ENCODE measurements at regions not wholly inside any gene's neighbourhood (a gene's known extent, or its start where the extent isn't known, plus 50 kb on each side); places are given as distances from the start of the nearest gene placed in this dataset.

DNA sequence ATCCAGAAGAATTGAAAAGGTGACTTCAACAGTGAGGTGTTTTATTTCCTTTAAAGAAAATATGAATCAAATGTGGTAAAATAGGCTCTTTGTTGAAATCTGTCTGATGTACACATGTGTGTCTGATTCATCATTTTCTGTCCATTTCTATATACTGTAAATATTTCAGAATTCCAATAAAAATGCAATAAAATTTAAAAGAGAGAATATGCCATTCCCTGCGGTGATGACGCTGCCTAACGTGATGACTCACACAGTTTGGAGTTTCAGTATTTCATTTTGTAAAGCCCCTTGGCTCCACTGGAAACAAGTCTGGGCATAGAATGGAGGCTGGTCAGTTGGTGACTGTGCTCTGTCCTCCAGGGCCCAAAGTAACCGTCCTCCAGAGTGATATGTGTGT lies 482.5 kb upstream of the CDH5 start:
- no peak for DNase-seq
- H3K4me1 ChIP-seq = no peaks in the 10 kb centered on the region
- intact Hi-C loops (cut with DNase I; ENCODE audit: low total_unique reads) = no loop called here
- H3K4me3 ChIP-seq = no peak overlapping the region
- TF ChIP-seq EP300 (IDR thresholded peaks at IDR 0.05) (no peak), POLR2A (IDR thresholded peaks at IDR 0.05) (no peak), POLR2AphosphoS5 (IDR thresholded peaks at IDR 0.05) (no peak)
- TF ChIP-seq, protein P1, sequence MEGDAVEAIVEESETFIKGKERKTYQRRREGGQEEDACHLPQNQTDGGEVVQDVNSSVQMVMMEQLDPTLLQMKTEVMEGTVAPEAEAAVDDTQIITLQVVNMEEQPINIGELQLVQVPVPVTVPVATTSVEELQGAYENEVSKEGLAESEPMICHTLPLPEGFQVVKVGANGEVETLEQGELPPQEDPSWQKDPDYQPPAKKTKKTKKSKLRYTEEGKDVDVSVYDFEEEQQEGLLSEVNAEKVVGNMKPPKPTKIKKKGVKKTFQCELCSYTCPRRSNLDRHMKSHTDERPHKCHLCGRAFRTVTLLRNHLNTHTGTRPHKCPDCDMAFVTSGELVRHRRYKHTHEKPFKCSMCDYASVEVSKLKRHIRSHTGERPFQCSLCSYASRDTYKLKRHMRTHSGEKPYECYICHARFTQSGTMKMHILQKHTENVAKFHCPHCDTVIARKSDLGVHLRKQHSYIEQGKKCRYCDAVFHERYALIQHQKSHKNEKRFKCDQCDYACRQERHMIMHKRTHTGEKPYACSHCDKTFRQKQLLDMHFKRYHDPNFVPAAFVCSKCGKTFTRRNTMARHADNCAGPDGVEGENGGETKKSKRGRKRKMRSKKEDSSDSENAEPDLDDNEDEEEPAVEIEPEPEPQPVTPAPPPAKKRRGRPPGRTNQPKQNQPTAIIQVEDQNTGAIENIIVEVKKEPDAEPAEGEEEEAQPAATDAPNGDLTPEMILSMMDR (IDR thresholded peaks at IDR 0.05) = no peak
- no peaks in the 10 kb centered on the region for H3K36me3 ChIP-seq
- peaks cover 0 to 6% (median 0%) of the 10 kb centered on the region in 4 donors for H3K9me3 ChIP-seq
- 76 to 86% (median 84%) methylated on average over 4 of the region's 4 CpGs for WGBS, 5 donors
- H3K27me3 ChIP-seq = no peaks in the 10 kb centered on the region
- no peak overlapping the region for H3K27ac ChIP-seq

DNA sequence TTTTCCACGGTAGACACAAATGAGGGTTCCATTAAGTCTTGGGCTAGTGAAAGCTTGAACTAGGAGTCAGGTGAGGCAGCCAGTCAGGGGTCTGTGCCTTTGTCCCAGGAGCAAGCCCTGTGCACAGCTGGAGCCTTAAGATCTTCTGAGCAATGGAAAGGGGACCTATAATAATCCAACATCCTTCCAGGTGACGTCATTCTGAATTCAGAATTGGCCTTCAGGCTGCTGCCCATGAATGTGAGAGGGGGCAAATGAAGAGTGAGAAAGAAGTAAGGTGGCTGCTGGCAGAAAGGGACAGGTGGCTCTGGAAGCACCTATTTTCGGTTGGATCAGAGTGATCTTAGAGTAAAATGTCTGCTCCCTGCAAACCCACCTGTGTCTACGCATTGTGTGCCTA lies 488.1 kb upstream of the CDH5 start:
- intact Hi-C loops (cut with DNase I; ENCODE audit: low total_unique reads) = no loop called here

DNA sequence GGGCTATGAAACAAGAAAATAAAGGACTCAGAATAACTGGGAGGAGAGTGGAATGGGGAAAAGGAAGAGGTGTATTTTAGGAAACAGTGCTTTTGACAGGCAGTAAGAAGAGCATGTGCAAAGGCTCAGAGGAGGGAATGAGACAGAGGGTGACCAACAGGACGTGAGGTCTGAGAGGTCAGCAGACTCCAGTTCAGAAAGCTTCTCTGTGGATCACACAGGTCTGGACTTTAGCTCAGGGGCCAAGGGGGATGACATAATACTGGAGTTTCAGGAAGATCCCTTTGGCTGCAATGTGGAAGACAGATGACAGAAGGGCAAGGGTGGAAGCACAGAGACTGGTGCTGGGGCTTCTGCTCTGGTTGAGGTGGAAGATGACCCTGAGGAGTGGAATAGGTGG lies 489.9 kb upstream of the CDH5 start:
- TF ChIP-seq, protein P1 (IDR thresholded peaks at IDR 0.05) = no peak
- TF ChIP-seq POLR2A (IDR thresholded peaks at IDR 0.05) (no peak), POLR2AphosphoS5 (IDR thresholded peaks at IDR 0.05) (no peak), EP300 (IDR thresholded peaks at IDR 0.05) (no peak)
- no peaks in the 10 kb centered on the region for H3K4me1 ChIP-seq
- H3K9me3 ChIP-seq = peaks cover 0 to 6% (median 0%) of the 10 kb centered on the region in 4 donors
- no peaks in the 10 kb centered on the region for H3K36me3 ChIP-seq
- no peak overlapping the region for H3K4me3 ChIP-seq
- no peaks in the 10 kb centered on the region for H3K27me3 ChIP-seq
- H3K27ac ChIP-seq = no peak overlapping the region
- 15 to 50% (median 26%) methylated on average over 1 of the region's 1 CpG for WGBS, 5 donors
- no peak for DNase-seq
- intact Hi-C loops (cut with DNase I; ENCODE audit: low total_unique reads) = no loop called here

More for the DNA sequence above, 488.1 kb upstream of the CDH5 start:
- Histone ChIP-seq H3K27ac (no peak overlapping the region), H3K27me3 (no peaks in the 10 kb centered on the region), H3K4me1 (no peaks in the 10 kb centered on the region), H3K4me3 (no peak overlapping the region), H3K36me3 (no peaks in the 10 kb centered on the region), H3K9me3 (peaks cover 0 to 6% (median 0%) of the 10 kb centered on the region in 4 donors)
- WGBS, 5 donors = 78 to 88% (median 86%) methylated on average over 4 of the region's 4 CpGs
- DNase-seq = no peak
- TF ChIP-seq, protein P1 (IDR thresholded peaks at IDR 0.05) = no peak
- TF ChIP-seq EP300 (IDR thresholded peaks at IDR 0.05) = no peak
- TF ChIP-seq POLR2A (IDR thresholded peaks at IDR 0.05) = no peak
- no peak for TF ChIP-seq POLR2AphosphoS5 (IDR thresholded peaks at IDR 0.05)

DNA sequence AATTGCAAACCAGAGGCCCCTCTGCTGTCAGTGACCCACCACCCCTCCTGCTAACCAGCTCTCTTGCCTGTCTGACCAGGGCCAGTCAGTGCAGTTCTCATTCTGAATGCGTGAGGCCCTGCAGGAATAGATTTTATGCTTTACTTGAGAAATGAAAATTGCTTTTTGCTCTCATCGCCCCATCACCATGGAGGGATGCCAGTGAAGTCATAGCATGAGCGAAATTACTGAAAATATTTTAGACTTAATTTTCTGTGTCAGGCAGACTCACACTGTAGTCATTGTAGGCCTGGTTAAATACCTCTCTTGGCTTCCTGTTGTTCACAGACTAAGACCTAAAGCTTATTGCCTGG lies 490.5 kb upstream of the CDH5 start:
- H3K4me1 ChIP-seq = no peaks in the 10 kb centered on the region
- H3K4me3 ChIP-seq = no peak overlapping the region
- intact Hi-C loops (cut with DNase I; ENCODE audit: low total_unique reads) = no loop called here
- H3K9me3 ChIP-seq = peaks cover 0 to 5% (median 0%) of the 10 kb centered on the region in 4 donors
- peak in 1 of 2 donors; percentile 28 for DNase-seq
- no peaks in the 10 kb centered on the region for H3K27me3 ChIP-seq
- 73 to 90% (median 86%) methylated on average over 3 of the region's 3 CpGs for WGBS, 5 donors
- no peak overlapping the region for H3K27ac ChIP-seq
- H3K36me3 ChIP-seq = no peaks in the 10 kb centered on the region
- TF ChIP-seq, protein P1 (IDR thresholded peaks at IDR 0.05) = no peak
- no peak for TF ChIP-seq EP300 (IDR thresholded peaks at IDR 0.05)
- TF ChIP-seq POLR2A (IDR thresholded peaks at IDR 0.05) = no peak
- TF ChIP-seq POLR2AphosphoS5 (IDR thresholded peaks at IDR 0.05) = no peak
